HG03175 (cell line): ENCODE measurements at regions not wholly inside any gene's neighbourhood (a gene's known extent, or its start where the extent isn't known, plus 50 kb on each side); places are given as distances from the start of the nearest gene placed in this dataset.
"Not testable (repeated sequence)": the region's sequence is repeated elsewhere in the genome, so short reads cannot be mapped to it uniquely, and the experiment has no call there.

ENCODE experiments used
- ATAC-seq: cut with Tn5 transposase; IDR thresholded peaks from one replicate; pipeline ENCODE4 v1.9.1; 2021; ENCODE audit warnings: mild to moderate bottlenecking, moderate library complexity; ENCODE audit not compliant: unreplicated experiment

- ATAC-seq, result no peak
Observed at GRCh38 chrX:66914080-66914479, 275.2 kb upstream of the EDA2R start.

DNA sequence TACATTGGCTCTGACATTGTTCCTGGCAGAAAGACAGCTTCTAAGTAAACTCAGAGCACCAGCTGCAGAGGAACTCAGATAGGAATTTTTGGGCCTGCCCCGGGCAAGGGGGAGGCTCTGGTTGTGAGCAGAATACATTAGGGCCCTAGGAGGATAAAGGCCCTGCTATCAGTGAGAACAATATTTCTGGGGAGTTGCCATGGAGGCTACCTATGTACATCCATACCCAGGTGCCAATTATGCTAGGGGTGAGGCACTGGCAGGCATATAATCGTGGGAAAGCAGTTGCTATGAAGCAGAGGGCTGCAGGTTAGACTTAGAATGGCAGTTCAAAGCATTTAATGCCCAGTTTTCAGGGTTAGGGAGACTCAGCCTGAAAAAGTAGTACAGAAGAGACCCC lies 273.5 kb upstream of the EDA2R start:
- no peak for ATAC-seq

GRCh38 chrX:66902081-66902480 lies 263.2 kb upstream of the EDA2R start:
- no peak for ATAC-seq

DNA sequence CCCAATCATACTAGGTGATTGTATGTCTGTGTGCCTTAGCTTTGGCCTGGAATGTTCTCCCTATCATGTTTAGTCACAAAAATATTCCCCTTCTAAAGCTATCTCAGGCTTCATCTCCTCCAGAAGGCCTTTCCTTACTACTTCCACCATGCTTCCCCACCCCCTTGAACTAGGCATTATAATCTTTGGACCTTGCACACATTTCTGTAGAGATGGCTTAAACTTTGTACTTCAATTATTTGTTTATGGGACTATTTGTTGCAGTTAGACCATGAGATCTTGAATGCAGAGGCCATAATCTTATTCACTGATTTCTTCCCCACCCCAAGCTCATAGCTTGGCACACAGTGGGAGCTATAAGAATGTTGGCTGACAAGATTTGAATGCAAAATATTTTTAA lies 262.0 kb upstream of the EDA2R start:
- no peak for ATAC-seq

DNA sequence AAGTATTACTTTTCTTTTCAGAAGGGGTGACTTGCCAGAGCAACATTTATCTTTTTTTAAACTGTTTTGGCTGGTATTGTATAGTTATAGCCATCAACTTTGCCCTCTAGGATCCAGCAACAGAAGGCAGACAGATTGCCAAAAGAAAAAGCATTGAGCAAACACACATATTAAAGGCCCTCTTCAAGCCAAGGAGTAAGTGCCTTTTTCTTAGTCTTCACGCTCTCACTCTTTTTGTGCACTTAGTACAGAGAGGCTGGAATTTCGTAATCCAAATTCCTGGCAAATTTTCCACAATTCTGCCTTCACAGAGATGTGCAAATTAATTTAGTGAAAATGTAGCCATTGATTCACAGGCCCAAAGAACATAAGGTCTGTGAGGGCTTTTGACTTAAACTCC lies 253.1 kb upstream of the EDA2R start:
- no peak for ATAC-seq

GRCh38 chrX:66889418-66889817 lies 250.5 kb upstream of the EDA2R start:
- ATAC-seq, result no peak

- no peak for ATAC-seq
Observed at GRCh38 chrX:66882101-66882500, 243.2 kb upstream of the EDA2R start.

- ATAC-seq, result no peak
Observed at GRCh38 chrX:66876776-66877175, 237.9 kb upstream of the EDA2R start.

GRCh38 chrX:66872771-66873170 lies 233.9 kb upstream of the EDA2R start:
- ATAC-seq, result no peak

DNA sequence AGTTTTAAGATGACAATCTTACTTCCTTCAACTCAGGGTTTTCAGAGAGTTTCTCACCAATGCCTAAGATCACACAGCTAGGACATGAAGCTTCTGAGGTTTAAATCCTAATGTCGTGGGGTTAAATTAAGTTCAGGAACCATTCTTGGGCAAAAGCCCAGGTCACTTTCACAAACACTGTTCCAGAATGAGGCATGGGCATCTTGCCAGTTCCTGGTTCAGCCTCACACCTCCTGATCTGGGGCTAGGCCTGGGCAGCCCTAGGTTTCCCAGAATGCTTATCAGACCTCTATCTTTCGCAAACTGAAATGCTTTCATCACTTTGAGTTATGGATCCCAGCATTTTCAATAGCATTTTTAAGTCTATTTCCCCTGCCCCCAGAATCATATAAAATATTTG lies 224.8 kb upstream of the EDA2R start:
- ATAC-seq, result no peak

DNA sequence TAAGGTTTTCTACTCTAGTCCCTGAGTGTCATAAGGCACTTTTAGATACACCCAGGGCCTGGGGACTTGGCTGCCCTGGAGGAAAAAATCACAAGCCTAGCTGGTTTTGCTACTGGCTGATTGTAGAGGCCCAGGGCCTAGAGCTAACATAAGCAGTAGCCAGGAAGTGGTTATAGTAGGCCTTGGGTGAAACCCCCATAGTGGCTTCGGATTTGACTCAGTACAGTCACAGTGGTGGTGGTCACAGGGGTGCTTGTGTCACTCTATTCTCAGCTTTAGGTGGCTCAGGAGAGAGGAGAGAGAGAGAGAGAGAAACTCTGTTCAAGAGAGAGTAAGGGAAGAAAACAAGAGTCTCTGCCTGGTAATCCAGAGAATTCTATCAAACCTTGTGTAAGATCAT lies 194.5 kb upstream of the EDA2R start:
- peak; percentile 100 for ATAC-seq

- ATAC-seq, result no peak
Observed at GRCh38 chrX:66815227-66815626, 176.3 kb upstream of the EDA2R start.

- ATAC-seq, result not testable (repeated sequence)
Observed at GRCh38 chrX:66794514-66794913, 155.6 kb upstream of the EDA2R start.

- ATAC-seq, result no peak
Observed at GRCh38 chrX:66766318-66766717, 127.4 kb upstream of the EDA2R start.

- ATAC-seq, result no peak
Observed at GRCh38 chrX:66760651-66761050, 121.8 kb upstream of the EDA2R start.

DNA sequence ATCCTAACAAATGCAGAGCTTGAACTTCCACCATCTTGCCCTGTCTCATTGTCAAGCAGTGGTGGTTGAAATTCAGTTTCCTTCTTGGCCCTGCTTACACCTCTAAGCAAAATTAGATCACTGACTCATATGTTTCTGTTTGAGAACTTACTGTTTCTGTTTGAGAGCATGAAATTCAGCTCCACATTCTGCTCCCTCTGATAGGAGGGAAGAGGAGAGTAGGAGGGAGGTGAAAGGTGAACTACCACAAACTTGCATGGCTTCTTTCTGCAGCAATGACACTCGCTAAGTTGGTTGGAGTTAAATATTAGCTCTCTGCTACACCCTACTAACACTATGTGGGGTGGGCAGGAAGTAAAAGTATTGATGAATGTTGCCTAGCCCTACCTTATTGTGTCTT lies 117.8 kb upstream of the EDA2R start:
- peak; percentile 81 for ATAC-seq

DNA sequence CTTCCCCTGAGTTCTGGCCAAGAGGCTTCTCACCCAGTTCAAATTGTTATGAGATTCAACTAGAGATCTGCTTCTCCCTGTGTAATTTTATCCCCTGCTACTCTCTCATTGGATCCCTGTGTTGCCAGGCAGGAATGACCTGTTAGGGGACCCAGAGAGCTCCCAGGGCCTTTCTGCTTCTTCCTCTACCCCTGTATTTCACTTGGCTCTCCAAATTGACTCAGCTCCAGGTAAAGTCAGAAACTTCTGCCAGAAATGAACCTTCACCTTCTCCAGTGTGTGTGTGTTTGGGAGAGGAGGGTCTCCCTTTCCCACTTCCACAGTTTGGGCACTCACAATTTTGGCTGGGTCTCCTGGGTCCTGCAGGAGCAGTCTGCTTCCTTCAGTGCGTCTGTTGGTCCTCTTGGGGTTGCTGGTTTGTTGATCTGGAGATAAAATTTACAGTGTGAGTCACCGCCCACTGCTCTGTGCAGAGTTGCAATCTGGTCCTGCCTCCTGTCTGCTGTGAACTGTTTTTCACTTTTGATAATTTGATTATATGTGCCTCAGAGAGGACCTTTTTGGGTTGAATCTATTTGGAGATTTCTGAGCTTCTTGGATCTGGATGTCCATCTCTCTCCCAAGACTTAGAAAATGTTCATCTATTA lies 112.4 kb upstream of the EDA2R start:
- no peak for ATAC-seq

DNA sequence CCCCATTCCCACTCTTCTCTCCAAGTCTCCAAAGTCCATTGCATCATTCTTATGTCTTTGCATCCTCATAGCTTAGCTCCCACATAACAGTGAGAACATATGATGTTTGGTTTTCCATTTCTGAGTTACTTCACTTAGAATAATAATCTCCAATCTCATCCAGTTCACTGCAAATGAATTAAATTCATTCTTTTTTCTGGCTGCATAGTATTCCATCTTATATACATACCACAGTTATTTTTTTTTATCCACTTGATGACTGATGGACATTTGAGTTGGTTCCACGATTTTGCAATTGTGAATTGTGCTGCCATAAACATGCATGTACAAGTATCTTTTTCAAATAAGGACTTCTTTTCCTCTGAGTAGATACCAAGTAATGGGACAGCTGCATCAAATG lies 105.6 kb upstream of the EDA2R start:
- ATAC-seq, result not testable (repeated sequence)

DNA sequence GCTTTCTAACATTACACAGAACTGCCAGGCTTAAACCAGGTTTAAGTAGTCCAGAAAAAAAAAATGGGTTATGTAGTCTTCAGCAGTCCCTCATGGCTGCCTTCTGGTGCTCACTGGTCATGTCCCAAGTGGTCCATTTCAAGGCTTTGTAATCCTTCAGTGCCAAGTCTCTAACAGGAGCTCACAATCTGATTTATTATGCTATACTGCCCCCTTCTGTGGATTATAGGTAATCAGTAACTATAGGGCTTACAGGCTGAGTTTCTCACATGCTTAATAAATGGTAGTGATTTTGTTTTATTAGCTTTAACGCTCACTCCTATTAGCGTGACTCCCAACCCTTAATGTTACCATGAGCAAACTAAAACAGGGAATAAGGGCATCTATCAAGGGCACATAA lies 92.5 kb upstream of the EDA2R start:
- peak; percentile 62 for ATAC-seq

DNA sequence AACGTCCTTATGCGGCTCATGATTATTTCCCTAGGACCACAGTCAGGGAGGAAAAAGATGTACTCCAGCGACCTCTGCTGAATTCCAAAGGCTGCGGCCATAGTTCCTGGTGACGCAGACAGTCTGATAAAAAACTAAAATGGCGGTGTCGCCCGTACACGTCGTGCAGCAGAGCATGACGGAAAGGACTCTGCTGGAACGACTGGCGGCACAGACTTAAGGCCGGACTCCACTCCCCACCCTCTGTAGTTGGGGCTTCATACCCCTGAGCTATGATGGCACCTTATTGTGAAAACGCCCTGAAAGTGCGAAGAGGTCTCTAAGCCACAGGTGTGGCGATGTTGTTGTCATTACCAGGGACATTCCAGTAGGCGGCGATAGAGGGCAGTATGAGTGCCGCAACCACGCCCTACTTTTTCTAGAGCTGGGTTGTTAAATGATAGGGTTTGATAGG lies 90.0 kb upstream of the EDA2R start:
- peak; percentile 74 for ATAC-seq

DNA sequence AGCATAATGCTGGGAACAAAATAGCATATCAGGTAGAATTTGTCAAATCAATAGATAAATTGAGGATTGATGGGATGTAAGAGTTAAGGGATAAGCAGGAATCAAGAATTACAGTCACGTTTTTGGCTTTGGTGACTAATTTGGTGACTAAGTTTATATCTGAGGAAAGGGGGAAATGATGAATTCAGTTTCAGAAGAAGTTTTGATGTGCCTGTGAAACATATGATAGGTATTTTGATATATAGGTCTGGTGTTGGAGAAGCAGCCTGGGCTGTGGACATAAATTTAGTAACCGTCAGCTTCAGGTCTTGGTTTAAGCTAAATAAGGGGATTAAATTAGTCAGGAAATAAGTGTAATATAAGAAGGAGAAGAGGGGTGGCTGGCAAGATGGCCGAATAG lies 79.0 kb upstream of the EDA2R start:
- no peak for ATAC-seq

- ATAC-seq, result no peak
Observed at GRCh38 chrX:66698273-66699204, 59.7 kb upstream of the EDA2R start.
